GM23338 (cell line): ENCODE measurements at regions not wholly inside any gene's neighbourhood (a gene's known extent, or its start where the extent isn't known, plus 50 kb on each side); places are given as distances from the start of the nearest gene placed in this dataset.

Source experiments
- ATAC-seq: fragments of 200-7000 bp; cut with Tn5 transposase; 3 replicates; pipeline ENCODE4 v1.9.1; 2020
- DNase-seq: peaks from one replicate; pipeline ENCODE4 v3.0.0-alpha.2; 2015; ENCODE audit warnings: low spot score
- H2AFZ ChIP-seq: fragments of 200-600 bp; sonication (generic); 2 replicates; pipeline ENCODE4 v1.8.0; 2016; ENCODE audit warnings: antibody characterized with exemption, mild to moderate bottlenecking, moderate library complexity
- H3F3A ChIP-seq: fragments of 200-600 bp; sonication (generic); replicated peaks from 2 replicates; pipeline ENCODE4 v1.8.0; 2017; ENCODE audit warnings: antibody characterized with exemption, mixed run types, low read depth
- H3K27ac ChIP-seq: fragments of 200-600 bp; sonication (generic); 2 replicates; pipeline ENCODE4 v1.6.1; 2016; ENCODE audit warnings: low read depth
- H3K27me3 ChIP-seq: fragments of 200-600 bp; sonication (generic); 2 replicates; pipeline ENCODE4 v1.8.0; 2016; ENCODE audit warnings: mild to moderate bottlenecking, mixed run types, moderate library complexity; ENCODE audit not compliant: insufficient read depth
- H3K36me3 ChIP-seq: fragments of 200-600 bp; sonication (generic); 2 replicates; pipeline ENCODE4 v1.8.0; 2016; ENCODE audit warnings: mild to moderate bottlenecking; ENCODE audit not compliant: insufficient read depth
- H3K4me1 ChIP-seq: fragments of 200-600 bp; sonication (generic); 2 replicates; pipeline ENCODE4 v1.8.0; 2016; ENCODE audit warnings: mild to moderate bottlenecking, moderate library complexity; ENCODE audit not compliant: insufficient read depth
- H3K4me2 ChIP-seq: fragments of 200-600 bp; sonication (generic); 2 replicates; pipeline ENCODE4 v1.7.1; 2017; ENCODE audit warnings: mixed run types
- H3K4me3 ChIP-seq: fragments of 200-600 bp; sonication (generic); 2 replicates; pipeline ENCODE4 v1.6.1; 2016; ENCODE audit warnings: mixed run types
- H3K79me2 ChIP-seq: fragments of 200-600 bp; sonication (generic); replicated peaks from 2 replicates; pipeline ENCODE4 v1.8.0; 2017; ENCODE audit warnings: mild to moderate bottlenecking; ENCODE audit not compliant: insufficient read depth
- H3K9me2 ChIP-seq: fragments of 200-600 bp; sonication (generic); 2 replicates; pipeline ENCODE4 v1.8.0; 2017; ENCODE audit not compliant: insufficient read depth
- H4K20me1 ChIP-seq: fragments of 200-600 bp; sonication (generic); replicated peaks from 2 replicates; pipeline ENCODE4 v1.8.0; 2017; ENCODE audit warnings: mild to moderate bottlenecking; ENCODE audit not compliant: insufficient read depth
- H3K27ac Mint-ChIP-seq: 2 replicates; pipeline ENCODE4 v1.8.0; 2020; ENCODE audit warnings: inconsistent platforms, mild to moderate bottlenecking, moderate library complexity, mixed read lengths
- H3K27me3 Mint-ChIP-seq: 3 replicates; pipeline ENCODE4 v1.8.0; 2022; ENCODE audit warnings: low read depth, mild to moderate bottlenecking, moderate library complexity, mixed read lengths, inconsistent platforms; ENCODE audit not compliant: insufficient read depth, poor library complexity
- H3K36me3 Mint-ChIP-seq: 3 replicates; pipeline ENCODE4 v1.8.0; 2021; ENCODE audit warnings: low read depth, mild to moderate bottlenecking, inconsistent platforms, moderate library complexity, mixed read lengths
- H3K4me1 Mint-ChIP-seq: 3 replicates; pipeline ENCODE4 v1.8.0; 2020; ENCODE audit warnings: mild to moderate bottlenecking, inconsistent platforms, mixed read lengths
- H3K4me3 Mint-ChIP-seq: 3 replicates; pipeline ENCODE4 v1.8.0; 2021; ENCODE audit warnings: moderate library complexity, mild to moderate bottlenecking, inconsistent platforms, mixed read lengths
- H3K9me3 Mint-ChIP-seq: 3 replicates; pipeline ENCODE4 v1.8.0; 2020; ENCODE audit warnings: moderate library complexity, mild to moderate bottlenecking, inconsistent platforms, mixed read lengths
- CREB1 ChIP-seq: fragments of 250-450 bp; sonication (Bioruptor Pico); IDR thresholded peaks from 2 replicates; pipeline ENCODE4 v1.5.0; 2020; ENCODE audit warnings: low read depth, mild to moderate bottlenecking, moderate library complexity
- CTCF ChIP-seq, 2 experiments: fragments of 200-600 bp in 1 of 2; sonication (generic) in 1 of 2; conservative IDR thresholded peaks; 2 replicates each; pipeline versions ENCODE4 v1.5.1 to v1.6.1; 2016 to 2017; ENCODE audit warnings: antibody characterized with exemption in 2 of 2, low read depth in 2 of 2, mild to moderate bottlenecking in 2 of 2, moderate library complexity in 1 of 2
- ETS1 ChIP-seq: IDR thresholded peaks from 2 replicates; pipeline ENCODE4 v1.6.1; 2016; ENCODE audit warnings: antibody characterized with exemption
- EZH2 ChIP-seq: fragments of 200-600 bp; sonication (generic); IDR thresholded peaks from one replicate; pipeline ENCODE4 v1.8.0; 2017; ENCODE audit warnings: antibody characterized with exemption, mild to moderate bottlenecking, low read depth; ENCODE audit not compliant: unreplicated experiment
- EZH2phosphoT487 ChIP-seq: fragments of 200-600 bp; sonication (generic); IDR thresholded peaks from one replicate; pipeline ENCODE4 v1.8.1; 2018; ENCODE audit warnings: antibody characterized with exemption; ENCODE audit not compliant: unreplicated experiment
- JUNB ChIP-seq: IDR thresholded peaks from one replicate; pipeline ENCODE4 v1.6.1; 2016; ENCODE audit warnings: antibody characterized with exemption; ENCODE audit not compliant: unreplicated experiment
- NANOG ChIP-seq: IDR thresholded peaks from 2 replicates; pipeline ENCODE4 v1.6.1; 2016; ENCODE audit warnings: antibody characterized with exemption, borderline replicate concordance
- POLR2AphosphoS5 ChIP-seq: IDR thresholded peaks from 2 replicates; pipeline ENCODE4 v1.6.1; 2016; ENCODE audit warnings: antibody characterized with exemption, low read depth
- REST ChIP-seq: IDR thresholded peaks from one replicate; pipeline ENCODE4 v1.6.1; 2018; ENCODE audit warnings: antibody characterized with exemption; ENCODE audit not compliant: unreplicated experiment
- STAT1 ChIP-seq: IDR thresholded peaks from one replicate; pipeline ENCODE4 v1.6.1; 2016; ENCODE audit warnings: antibody characterized with exemption; ENCODE audit not compliant: unreplicated experiment
- ZNF114 ChIP-seq: fragments of 250-450 bp; sonication (Bioruptor Pico); IDR thresholded peaks from 2 replicates; pipeline ENCODE4 v1.5.0; 2020; ENCODE audit warnings: mild to moderate bottlenecking, moderate library complexity
- ZNF331 ChIP-seq: fragments of 250-450 bp; sonication (Bioruptor Pico); IDR thresholded peaks from 2 replicates; pipeline ENCODE4 v1.5.0; 2020; ENCODE audit warnings: low read depth, mild to moderate bottlenecking, moderate library complexity
- ZNF462 ChIP-seq: fragments of 250-450 bp; sonication (Bioruptor Pico); IDR thresholded peaks from 2 replicates; pipeline ENCODE4 v1.5.0; 2020; ENCODE audit warnings: mild to moderate bottlenecking, moderate library complexity

- DNase-seq (no peak), ATAC-seq (no peak)
- Histone ChIP-seq H3K4me1 (no peaks in the 10 kb centered on the region), H3K27ac (no peak overlapping the region), H3K9me2 (peaks cover 8% of the 10 kb centered on the region), H3K27me3 (no peaks in the 10 kb centered on the region), H4K20me1 (no peaks in the 10 kb centered on the region), H3K4me3 (no peak overlapping the region), H3F3A (no peaks in the 10 kb centered on the region), H2AFZ (no peak overlapping the region), H3K4me2 (no peak overlapping the region), H3K36me3 (no peaks in the 10 kb centered on the region), H3K79me2 (no peaks in the 10 kb centered on the region)
- Mint-ChIP-seq H3K4me3 (no peak overlapping the region), H3K4me1 (peaks cover 2% of the 10 kb centered on the region; the same call in 2 of the 3 replicates), H3K36me3 (no peaks in the 10 kb centered on the region), H3K27me3 (no peaks in the 10 kb centered on the region), H3K27ac (no peak overlapping the region), H3K9me3 (no peaks in the 10 kb centered on the region; the same call in 1 of the 3 replicates)
- no peak for TF ChIP-seq NANOG
- no peak for TF ChIP-seq REST
- no peak for TF ChIP-seq CTCF (conservative IDR thresholded peaks at IDR 0.05; ENCODE audit: low read depth in 2 of 2)
- no peak for TF ChIP-seq ZNF462 (CRISPR knock-in tag)
- no peak for TF ChIP-seq ETS1
- TF ChIP-seq JUNB, result no peak
- TF ChIP-seq ZNF114, result no peak
- TF ChIP-seq CREB1 (CRISPR knock-in tag), result no peak
- no peak for TF ChIP-seq EZH2phosphoT487
- no peak for TF ChIP-seq POLR2AphosphoS5
- TF ChIP-seq ZNF331, result no peak
- TF ChIP-seq STAT1, result no peak
- no peak for TF ChIP-seq EZH2
These were observed 118.5 kb downstream of the GC start for GRCh38 chr4:71665358-71665757.
